D341Med (cell line): ENCODE measurements at regions not wholly inside any gene's neighbourhood (a gene's known extent, or its start where the extent isn't known, plus 50 kb on each side); places are given as distances from the start of the nearest gene placed in this dataset.

Source experiments
- DNase-seq: peaks from one replicate; pipeline ENCODE4 v3.0.0; 2012; ENCODE audit warnings: low spot score

DNA sequence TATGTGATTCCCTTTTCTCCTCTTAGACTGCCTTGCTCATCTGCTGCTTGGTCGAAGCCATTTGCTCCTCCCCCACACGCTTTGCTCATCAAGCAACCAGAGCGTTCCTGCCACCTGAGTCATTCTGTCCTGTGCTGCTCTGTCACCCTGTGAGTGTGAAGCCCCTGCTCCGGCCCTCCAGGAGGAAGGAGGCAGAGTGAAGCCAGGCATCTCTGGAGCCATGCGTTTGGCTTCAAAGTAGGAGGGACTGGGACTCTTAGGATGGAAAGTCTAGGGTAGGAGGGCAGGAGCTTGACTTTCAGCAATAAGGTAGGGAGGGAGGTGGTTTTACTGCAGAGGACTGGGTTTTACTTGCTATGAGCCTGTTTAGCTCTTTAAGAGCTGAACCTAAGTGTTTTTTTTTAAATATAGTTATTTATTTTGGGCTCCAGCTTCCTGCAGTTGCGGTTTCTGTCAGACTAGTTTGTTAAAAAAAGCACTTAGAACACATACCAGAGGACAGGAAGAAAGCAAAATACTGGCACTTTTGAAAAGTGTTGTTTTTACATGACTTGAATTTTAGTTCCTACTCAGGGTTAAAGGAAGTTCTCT is 63.6 kb downstream of the SPINK2 start:
- DNase-seq = no peak

DNA sequence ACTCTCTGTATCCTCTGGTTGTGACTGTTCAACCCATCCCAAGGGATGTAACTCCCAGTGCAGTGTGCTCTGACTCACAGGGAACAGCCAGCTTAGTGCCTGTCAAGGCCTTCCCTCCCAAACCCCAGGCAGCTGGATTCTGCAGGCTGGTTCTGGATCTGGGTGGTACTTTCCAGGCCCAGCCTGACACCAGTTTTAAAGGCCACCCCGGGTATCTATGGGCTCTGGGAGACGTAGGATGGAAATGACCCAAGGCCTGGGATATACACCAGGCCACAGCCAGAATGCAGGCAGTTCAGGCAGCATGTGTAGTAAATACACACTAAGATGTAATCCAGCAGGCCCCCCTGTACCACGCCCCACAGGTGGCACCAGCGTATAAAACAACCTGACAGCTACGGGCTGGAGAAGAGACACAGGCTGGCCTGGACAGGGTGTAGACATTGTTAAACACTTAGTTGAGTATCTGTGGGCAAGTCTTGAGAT is 64.2 kb downstream of the SPINK2 start:
- no peak for DNase-seq

DNA sequence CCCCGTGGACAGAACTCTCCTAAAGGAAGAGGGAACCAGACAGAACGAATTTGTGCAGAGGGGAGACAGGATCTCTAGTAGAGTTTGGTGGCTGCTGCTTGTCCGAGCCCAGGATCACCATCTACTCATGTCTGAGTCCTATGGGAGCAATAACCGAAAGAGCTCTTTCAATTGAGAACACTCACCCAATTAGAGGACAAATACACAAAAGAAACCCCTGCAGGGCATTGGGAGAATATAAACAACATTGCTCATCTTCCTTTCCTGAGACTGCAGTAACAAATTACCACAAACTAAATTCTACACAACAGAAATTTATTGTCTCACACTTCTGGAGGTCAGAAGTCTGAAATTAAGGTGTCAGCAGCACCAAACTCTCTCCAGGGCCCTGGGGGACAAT is 65.6 kb downstream of the SPINK2 start:
- DNase-seq = no peak

DNA sequence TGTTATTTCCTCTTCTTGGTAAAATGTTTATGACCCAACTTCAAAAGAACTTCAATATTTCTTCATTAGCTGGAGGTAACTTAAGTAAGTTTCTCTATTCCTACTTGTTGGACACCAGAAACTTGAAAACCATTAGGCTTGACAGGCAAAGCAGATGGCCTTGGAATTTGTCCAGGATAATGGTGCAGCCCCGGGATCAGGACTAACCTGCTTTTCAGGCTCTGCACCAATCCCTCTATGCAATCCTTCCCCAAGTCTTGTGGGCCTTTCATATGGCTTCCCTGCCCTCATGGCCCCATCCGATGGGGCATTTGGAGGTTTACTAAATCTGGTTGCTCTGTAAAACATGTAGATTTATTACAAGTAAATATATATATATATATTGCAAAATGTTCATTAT is 68.5 kb downstream of the SPINK2 start:
- peak; percentile 58 for DNase-seq

DNA sequence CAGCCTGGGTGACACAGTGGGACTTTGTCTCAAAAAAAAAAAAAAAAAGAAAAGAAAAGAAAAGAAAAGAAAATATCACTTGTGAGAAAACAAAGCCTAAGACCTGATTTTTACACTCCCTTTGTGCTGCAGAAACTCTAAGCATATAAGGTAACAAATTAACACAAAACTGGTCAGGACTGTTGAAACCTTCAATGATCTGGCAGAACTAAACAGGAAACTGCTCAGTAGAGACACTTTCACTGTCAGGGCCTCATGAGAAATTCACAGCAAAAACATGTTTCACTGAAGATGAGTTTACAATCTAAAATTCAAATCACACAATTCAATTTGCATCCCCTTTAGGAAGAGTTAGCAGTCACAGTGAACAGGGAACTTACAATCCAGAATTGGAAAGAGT is 69.1 kb upstream of the HOPX start:
- DNase-seq = no peak

DNA sequence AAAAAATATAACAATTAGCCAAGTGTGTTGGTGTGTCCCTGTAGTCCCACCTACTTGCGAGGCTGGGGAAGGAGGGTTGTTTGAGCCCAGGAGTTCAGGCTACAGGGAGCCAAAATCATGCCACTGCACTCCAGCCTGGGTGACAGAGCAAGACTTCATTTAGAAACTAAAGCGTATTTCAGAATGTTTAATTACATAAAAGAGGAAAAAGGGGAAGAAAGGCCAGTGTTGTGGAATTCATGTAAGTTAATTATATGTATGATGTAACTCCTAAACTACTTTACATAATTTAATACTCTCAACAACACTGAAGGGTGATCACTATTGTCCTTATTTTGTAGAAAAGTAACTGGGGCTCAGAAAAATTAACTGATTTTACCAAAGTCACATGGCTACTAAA is 67.2 kb upstream of the HOPX start:
- no peak for DNase-seq

DNA sequence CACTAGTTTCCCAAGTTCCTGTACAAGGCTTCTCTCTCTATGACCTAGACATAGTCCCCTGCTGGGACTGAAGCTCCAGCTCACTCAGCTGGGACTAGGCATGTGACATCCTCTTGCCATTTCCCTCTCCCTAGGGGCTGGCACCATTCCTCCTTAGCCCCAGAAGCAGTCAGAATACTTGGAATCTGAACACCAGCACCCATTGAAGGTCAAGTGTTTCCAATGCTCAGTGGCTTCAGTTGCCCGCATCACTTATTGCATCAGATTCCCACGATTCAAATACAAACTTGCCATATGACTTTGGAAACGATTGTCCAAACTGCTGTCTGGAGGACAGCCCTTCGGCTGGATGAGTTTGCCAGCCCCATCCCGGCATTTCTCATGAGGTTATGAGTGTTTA is 65.5 kb upstream of the HOPX start:
- DNase-seq = no peak

DNA sequence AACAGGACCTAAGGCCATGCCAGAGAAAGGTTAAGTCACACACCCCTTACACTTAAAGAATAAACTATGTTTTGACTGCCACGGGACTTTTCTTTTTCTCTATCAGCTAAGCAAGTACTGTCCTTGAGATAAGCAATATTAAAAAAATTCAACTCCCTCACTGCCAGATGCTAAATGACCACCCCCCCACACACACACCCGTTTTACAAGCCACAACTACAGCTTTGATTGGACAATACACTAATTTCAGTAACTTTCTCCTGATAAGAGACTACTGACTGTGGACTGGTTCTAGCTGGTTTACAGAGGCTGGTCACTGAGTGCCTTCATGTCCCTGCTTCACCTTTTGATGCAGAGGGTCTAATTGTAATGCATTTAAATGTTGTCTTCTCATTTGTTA is 63.9 kb upstream of the HOPX start:
- DNase-seq = no peak

DNA sequence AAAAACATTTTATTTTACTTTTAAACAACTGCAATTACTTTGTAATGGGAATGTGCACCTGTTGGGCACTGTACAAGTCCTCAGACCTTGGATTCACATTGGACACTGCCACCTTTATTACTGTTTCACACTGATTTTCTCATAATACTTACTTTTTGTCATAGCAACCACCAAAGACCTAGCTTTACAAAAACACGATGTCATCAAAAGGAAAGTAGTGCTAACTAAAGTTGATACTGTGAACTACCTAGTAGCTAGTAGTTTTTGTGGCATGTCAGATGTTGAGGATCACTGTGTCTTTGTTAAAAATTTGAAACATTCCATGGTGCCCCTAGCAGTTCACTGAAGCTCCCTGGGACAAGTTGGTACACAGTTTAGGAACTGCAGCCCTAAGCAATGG is 62.9 kb upstream of the HOPX start:
- no peak for DNase-seq

DNA sequence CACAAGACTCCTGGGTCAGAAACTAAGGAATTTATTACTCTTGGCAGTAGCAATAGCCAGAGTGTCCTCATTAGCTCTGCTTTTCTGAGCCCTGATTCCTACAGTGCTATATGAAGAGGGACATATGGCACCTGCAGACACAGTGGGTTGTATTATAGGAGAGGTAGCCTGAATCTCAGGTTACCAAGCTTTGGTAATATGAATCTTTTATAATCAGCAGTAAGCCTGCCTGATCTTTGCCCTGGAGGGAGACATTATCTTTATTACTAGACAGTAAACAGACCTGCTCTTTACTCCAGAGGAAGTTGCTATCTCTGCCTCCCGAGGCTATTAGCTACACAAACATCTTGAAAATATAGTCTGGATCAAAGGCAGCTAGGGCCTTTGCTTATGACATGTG is 62.5 kb upstream of the HOPX start:
- no peak for DNase-seq

DNA sequence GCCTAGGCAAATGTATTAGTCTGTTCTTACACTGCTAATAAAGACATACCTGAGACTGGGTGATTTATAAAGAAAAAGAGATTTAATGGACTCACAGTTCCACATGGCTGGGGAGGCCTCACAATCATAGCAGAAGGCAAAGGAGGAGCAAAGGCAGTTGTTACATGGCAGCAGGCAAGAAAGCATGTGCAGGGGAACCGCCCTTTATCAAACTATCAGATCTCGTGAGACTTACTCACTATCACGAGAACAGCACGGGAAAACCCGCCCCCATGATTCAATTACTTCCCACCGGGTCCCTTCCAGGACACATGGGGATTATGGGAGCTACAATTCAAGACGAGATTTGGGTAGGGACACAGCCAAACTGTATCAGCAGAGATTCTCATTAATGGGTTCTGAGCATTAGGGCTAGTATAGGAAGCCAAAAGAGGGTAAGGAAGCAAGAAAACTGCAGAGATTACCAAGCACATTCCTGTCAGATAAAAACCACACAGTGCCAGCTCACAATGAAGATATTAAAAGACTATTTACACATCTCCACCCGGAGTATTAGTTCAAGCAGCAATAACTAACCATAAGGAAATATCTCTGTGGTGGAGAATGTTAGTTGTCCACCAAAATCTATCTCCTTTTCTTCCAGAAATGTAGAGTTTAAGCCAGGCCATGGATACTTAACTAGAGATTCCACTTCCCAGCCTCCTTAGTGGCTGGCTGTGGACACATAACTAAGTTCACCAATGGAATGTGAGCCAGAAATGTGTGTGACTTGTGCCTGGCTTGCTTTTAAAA is 61.2 kb upstream of the HOPX start:
- no peak for DNase-seq

DNA sequence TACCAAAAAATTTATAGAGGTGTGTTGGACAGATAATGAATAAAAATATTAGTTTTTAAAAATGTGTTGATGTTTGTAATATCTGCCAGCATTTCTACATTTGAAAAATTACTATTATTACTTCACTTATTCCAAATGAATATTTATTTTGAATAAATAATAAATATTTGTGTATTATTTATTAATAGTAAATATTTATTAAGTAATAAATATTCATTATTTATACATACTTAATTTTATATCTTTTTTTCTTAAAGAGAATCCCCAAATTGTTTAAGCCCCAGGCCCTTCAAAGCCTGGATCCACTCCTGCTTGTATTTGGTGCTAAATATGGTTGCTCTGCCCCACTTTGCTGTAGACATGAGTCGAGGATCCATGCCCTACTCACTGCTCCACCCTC is 60.5 kb upstream of the HOPX start:
- no peak for DNase-seq

DNA sequence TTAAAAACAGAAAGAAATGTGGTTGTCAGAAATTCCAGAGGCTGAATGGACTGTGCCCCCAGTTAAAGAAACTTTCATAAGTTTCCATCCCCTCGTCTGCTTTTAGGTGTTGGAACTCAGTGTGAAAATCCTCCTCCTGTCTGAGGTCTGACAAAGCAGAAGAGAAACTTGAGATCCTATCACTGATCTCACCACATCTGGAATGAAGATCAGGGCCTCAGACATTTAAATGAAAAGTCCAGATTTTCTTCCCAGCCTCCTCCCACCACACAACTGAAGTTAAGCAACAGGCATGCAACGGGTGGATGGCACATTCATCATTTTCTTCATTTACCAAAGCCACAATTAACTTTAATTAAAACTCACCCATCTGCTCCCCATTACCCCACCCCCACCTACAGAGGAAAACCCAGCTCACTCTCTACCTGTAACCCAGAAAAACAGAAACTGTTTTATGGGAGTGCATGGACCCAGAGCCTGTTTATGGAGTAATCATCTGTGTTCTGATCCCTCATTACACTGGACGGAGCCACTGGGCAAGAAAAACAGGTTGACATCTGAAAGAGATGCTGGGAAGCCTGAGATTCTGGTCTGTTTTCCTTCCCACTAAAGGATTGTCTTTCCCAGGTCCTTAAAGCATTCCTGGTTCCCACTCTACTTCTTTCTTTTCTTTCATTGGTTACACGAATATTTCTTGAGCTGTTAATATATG is 58.1 kb upstream of the HOPX start:
- DNase-seq = no peak

DNA sequence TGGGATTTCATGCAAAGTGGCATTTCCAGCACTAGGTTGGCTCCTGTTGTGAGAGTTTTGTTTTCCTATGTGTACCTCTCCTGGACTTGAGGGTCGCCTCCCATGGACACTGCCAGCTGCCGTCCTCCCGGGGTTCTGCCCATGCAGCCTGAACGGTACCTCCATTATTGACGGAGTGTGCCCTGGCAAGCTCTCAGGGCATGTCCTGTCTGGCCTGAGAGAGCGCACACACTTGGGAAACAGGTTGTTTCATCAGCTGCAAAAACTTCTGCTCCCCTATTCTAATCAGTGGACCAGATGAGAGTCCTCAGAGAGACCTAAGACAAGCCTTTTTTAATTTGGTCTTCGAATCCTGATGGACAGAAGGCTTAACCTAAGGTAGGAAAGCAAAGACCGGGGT is 56.6 kb upstream of the HOPX start:
- DNase-seq = no peak

DNA sequence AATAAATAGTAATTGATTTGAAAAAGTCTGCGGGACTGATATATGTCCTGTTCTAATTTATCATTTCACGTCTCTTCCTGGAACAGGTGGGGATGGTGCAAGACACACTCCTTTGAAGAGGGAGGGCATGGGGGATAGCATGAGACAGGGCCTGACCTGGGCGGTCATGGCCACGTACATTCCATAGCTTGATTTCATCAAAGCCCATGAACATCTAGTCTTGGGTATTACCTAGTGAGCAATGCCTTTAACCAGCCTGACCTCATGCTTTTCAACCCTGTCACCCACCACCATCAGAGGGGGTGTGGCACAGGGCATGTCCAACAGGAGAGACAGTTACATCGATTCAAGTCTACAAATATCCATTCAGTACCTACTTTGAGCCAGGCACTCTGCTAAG is 52.3 kb upstream of the HOPX start:
- DNase-seq = no peak

DNA sequence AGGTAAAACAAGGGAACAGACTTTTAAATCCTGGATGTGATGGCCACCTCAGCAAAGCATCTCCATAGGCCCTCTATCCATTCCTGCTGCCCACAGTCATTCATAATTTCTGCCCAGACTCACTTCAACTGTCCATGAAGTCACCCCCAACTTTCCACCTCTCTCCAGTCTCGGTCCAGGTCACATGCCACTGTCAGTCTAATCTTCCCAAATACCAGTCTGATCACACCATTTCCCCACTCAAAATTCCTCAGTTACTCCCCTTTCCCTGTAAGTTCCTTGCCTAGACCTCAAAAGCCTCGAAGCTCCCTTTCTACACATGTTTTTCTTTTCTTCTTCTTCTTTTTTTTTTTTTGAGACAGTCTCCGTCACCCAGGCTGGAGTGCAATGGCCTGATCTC is 51.2 kb upstream of the HOPX start:
- DNase-seq = no peak

DNA sequence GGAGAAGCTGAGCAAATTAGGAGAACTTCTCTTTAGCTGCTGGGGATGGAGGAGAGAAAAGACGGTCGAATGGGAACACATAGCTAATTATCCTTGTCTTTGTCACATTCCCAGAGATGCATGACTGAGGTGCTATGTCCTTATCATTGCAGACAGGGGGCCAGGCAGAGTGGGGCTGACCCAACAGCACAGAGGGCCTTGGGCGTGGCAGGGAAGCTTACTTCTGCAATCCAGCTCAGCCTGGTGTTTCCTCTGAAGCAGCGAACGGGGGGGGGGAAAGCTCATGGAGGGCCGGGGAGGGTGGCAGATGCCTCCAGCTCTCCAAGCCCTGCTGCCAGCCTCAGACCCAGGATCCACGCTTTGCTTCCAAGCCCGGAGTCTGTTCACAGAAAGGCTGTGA is 50.8 kb upstream of the HOPX start:
- no peak for DNase-seq
